CD4-positive, alpha-beta memory T cell (primary cell): ENCODE measurements at regions not wholly inside any gene's neighbourhood (a gene's known extent, or its start where the extent isn't known, plus 50 kb on each side); places are given as distances from the start of the nearest gene placed in this dataset.

Source experiments
- CTCF ChIA-PET: fragments of 350-600 bp; sonication (Branson Sonifier 250); formaldehyde crosslinking; loops from one replicate; lab custom pipeline; 2021; ENCODE audit warnings: inconsistent platforms; ENCODE audit not compliant: partially characterized antibody; lab: Charles Lee
- POLR2A ChIA-PET: fragments of 350-600 bp; sonication (Branson Sonifier 250); formaldehyde crosslinking; loops from one replicate; lab custom pipeline; 2021; ENCODE audit not compliant: partially characterized antibody; lab: Charles Lee
- DNase-seq, 5 donors: peaks; one replicate each; pipeline versions ENCODE4 v3.0.0 to v3.0.0-alpha.2; 2020 to 2022; ENCODE audit warnings: mixed read lengths in 1 of 5
- H3K27ac ChIP-seq: one replicate; pipeline ENCODE4 v1.7.0; 2013; ENCODE audit warnings: low read depth, low read length
- H3K27me3 ChIP-seq: 2 replicates; pipeline ENCODE4 v1.7.0; 2013; ENCODE audit warnings: mild to moderate bottlenecking, low read length, moderate library complexity; ENCODE audit not compliant: insufficient read depth
- H3K36me3 ChIP-seq: 2 replicates; pipeline ENCODE4 v1.7.0; 2013; ENCODE audit warnings: mild to moderate bottlenecking, low read length, moderate library complexity; ENCODE audit not compliant: insufficient read depth
- H3K4me1 ChIP-seq: 2 replicates; pipeline ENCODE4 v1.7.0; 2013; ENCODE audit warnings: mild to moderate bottlenecking, low read length, moderate library complexity; ENCODE audit not compliant: insufficient read depth
- H3K4me3 ChIP-seq, 2 donors: one replicate each; pipeline ENCODE4 v1.7.0; 2013; ENCODE audit warnings: low read length in 2 of 2, mild to moderate bottlenecking in 1 of 2
- H3K9me3 ChIP-seq, 2 donors: one replicate each; pipeline ENCODE4 v1.7.0; 2013; ENCODE audit warnings: low read length in 2 of 2, control low read depth in 1 of 2; ENCODE audit not compliant: control insufficient read depth in 1 of 2
- H3K27ac Mint-ChIP-seq, 7 donors: one replicate each; pipeline ENCODE4 v1.8.0; 2020 to 2021; ENCODE audit warnings: mixed read lengths in 7 of 7, mild to moderate bottlenecking in 6 of 7, inconsistent platforms in 3 of 7, moderate library complexity in 3 of 7
- H3K27me3 Mint-ChIP-seq, 2 donors: one replicate each; pipeline ENCODE4 v1.8.0; 2020 to 2021; ENCODE audit warnings: mixed read lengths in 2 of 2
- H3K36me3 Mint-ChIP-seq, 2 donors: one replicate each; pipeline ENCODE4 v1.8.0; 2020 to 2021; ENCODE audit warnings: mixed read lengths in 2 of 2, inconsistent platforms in 1 of 2, mild to moderate bottlenecking in 1 of 2
- H3K4me1 Mint-ChIP-seq, 4 donors: one replicate each; pipeline ENCODE4 v1.8.0; 2020 to 2021; ENCODE audit warnings: mixed read lengths in 4 of 4, mild to moderate bottlenecking in 1 of 4
- H3K4me3 Mint-ChIP-seq, 8 donors: one replicate each; pipeline ENCODE4 v1.8.0; 2020 to 2021; ENCODE audit warnings: mixed read lengths in 8 of 8, mild to moderate bottlenecking in 7 of 8, moderate library complexity in 6 of 8, inconsistent platforms in 3 of 8
- H3K9me3 Mint-ChIP-seq, 8 donors: one replicate each; pipeline ENCODE4 v1.8.0; 2020 to 2021; ENCODE audit warnings: mixed read lengths in 8 of 8, mild to moderate bottlenecking in 5 of 8, inconsistent platforms in 3 of 8, moderate library complexity in 1 of 8
- intact Hi-C: fragments of 100-400 bp; cut with micrococcal nuclease; formaldehyde crosslinking; loops from one replicate; pipeline ENCODE4 v1.15.1; 2023

DNA sequence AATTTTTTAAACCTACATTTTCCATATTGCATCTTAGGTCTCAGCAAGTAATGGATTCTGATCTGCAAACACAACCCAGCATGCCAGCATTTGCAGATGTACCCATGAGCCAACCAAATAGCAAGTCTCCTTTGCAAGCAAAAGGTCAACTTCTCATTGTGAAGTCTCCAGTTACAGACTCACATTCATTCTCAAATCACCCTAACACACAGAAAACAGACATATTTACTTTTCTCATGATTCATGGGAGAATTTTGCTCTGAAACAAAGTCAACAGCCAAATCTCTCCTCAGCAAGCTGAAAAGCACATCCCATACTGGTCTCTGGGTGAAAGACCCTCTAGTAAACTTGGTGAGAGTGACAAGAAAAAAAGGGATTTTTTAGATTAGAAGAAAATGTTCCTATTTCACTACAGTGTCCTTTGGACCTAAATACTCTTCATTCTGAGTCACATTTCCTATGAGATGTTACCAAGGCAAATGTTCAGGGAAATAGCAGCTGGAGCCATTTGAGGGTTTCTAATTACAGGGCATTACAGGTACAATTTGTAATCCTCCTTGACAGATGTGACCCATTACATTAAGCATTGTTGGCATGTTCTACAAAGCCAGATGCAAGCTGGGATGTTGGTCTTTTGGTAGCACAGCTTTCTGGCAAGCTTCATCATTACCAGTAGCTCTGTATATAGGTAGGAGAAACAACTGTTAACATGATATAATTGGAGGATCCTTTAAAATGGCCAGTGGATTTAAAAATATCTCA, 383.3 kb downstream of the SMARCA1 start:
- intact Hi-C loops: no loop called here
- Histone ChIP-seq H3K9me3 (no peaks in the 10 kb centered on the region), H3K27me3 (no peaks in the 10 kb centered on the region), H3K27ac (no peak overlapping the region), H3K4me3 (no peak overlapping the region), H3K36me3 (no peaks in the 10 kb centered on the region), H3K4me1 (no peaks in the 10 kb centered on the region)
- POLR2A ChIA-PET: no interaction called here
- no peaks in the 10 kb centered on the region for H3K36me3 Mint-ChIP-seq
- H3K27me3 Mint-ChIP-seq: peaks cover 0 to 1% of the 10 kb centered on the region in 2 donors
- H3K27ac Mint-ChIP-seq: no peak overlapping the region
- DNase-seq: no peak
- no peaks in the 10 kb centered on the region for H3K9me3 Mint-ChIP-seq
- no peaks in the 10 kb centered on the region for H3K4me1 Mint-ChIP-seq
- CTCF ChIA-PET: no interaction called here
- no peak overlapping the region for H3K4me3 Mint-ChIP-seq

- Mint-ChIP-seq H3K4me1 (no peaks in the 10 kb centered on the region), H3K4me3 (no peak overlapping the region), H3K36me3 (no peaks in the 10 kb centered on the region), H3K27ac (no peak overlapping the region), H3K9me3 (no peaks in the 10 kb centered on the region), H3K27me3 (peaks cover 0 to 2% of the 10 kb centered on the region in 2 donors)
- H3K9me3 ChIP-seq: no peaks in the 10 kb centered on the region
- DNase-seq: no peak
- no peaks in the 10 kb centered on the region for H3K36me3 ChIP-seq
- intact Hi-C loops: no loop called here
- POLR2A ChIA-PET: no interaction called here
- H3K4me1 ChIP-seq: no peaks in the 10 kb centered on the region
- H3K4me3 ChIP-seq: no peak overlapping the region
- H3K27me3 ChIP-seq: no peaks in the 10 kb centered on the region
- H3K27ac ChIP-seq: no peak overlapping the region
- CTCF ChIA-PET: no interaction called here
Measured at GRCh38 chrX:129125122-129125914, 398.0 kb downstream of the SMARCA1 start.

DNA sequence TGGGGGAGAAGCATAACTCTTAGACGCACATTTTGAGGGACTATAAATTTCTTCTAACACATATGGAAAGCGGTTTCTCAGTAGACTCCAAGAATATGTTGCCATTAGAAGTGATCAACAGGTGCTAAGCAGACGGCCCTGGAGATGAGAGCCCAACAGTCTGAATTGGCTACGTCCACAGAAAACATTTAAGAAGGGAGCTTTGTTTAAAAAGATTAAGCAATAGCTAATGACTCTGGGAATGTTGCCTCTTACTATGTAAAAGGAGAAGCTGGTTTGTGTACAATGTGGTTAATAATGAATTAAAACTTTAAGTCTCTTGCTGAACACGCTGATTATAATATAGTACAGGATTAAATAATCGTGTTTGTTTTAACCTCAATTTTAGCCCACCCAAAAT, 399.5 kb downstream of the SMARCA1 start:
- no peaks in the 10 kb centered on the region for H3K27me3 ChIP-seq

DNA sequence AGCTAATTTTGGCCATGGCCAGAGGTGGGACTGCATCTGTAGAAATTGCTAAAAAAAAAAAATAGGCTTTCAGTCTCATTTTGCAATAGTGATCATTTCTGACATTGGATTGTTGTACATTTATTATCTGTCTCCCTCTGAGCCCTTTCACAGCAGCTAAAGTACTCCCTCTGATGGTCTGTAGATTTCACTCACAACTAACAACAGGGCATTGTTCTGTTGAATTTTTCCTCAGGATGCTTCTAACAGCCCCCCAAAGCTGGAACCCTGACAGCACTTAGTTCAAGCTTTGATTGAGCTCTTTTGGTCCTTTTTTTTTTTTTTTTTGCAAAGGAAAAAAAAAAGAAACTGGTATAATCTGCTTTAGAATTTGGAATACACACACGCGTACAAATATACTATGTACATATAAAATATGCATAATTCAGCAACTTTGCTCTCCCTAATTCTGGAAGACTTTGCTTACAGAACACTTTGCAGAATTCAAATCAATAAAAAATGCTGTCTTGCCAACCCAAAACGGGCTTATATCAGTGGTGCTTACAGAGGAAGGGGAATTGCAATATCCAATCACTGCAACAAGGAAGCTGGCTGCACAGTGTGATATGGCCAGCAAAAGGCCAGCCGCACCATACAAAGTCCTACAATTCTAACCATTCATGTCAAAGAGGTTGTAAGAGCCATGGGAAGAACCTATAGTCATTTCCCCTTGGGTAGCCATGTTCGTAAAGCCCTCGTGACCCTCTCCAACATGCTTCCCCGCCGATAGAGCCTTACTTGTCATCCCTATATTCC, 406.4 kb downstream of the SMARCA1 start:
- no peaks in the 10 kb centered on the region for H3K9me3 Mint-ChIP-seq
- H3K27me3 Mint-ChIP-seq: no peaks in the 10 kb centered on the region
- intact Hi-C loops: no loop called here
- no peak overlapping the region for H3K27ac Mint-ChIP-seq
- Histone ChIP-seq H3K4me3 (no peak overlapping the region), H3K36me3 (no peaks in the 10 kb centered on the region), H3K9me3 (no peaks in the 10 kb centered on the region), H3K27me3 (no peaks in the 10 kb centered on the region), H3K27ac (no peak overlapping the region), H3K4me1 (no peaks in the 10 kb centered on the region)
- H3K4me3 Mint-ChIP-seq: no peak overlapping the region
- POLR2A ChIA-PET: no interaction called here
- H3K36me3 Mint-ChIP-seq: no peaks in the 10 kb centered on the region
- no peaks in the 10 kb centered on the region for H3K4me1 Mint-ChIP-seq
- no peak for DNase-seq
- CTCF ChIA-PET: no interaction called here

More for the DNA sequence above, 399.5 kb downstream of the SMARCA1 start:
- Histone ChIP-seq H3K4me3 (no peak overlapping the region), H3K9me3 (no peaks in the 10 kb centered on the region), H3K36me3 (no peaks in the 10 kb centered on the region), H3K4me1 (no peaks in the 10 kb centered on the region), H3K27ac (no peak overlapping the region)
- intact Hi-C loops: no loop called here
- Mint-ChIP-seq H3K27me3 (peaks cover 0 to 2% of the 10 kb centered on the region in 2 donors), H3K36me3 (no peaks in the 10 kb centered on the region), H3K4me3 (no peak overlapping the region), H3K9me3 (no peaks in the 10 kb centered on the region), H3K4me1 (no peaks in the 10 kb centered on the region), H3K27ac (no peak overlapping the region)
- CTCF ChIA-PET: no interaction called here
- DNase-seq: no peak
- POLR2A ChIA-PET: no interaction called here

DNA sequence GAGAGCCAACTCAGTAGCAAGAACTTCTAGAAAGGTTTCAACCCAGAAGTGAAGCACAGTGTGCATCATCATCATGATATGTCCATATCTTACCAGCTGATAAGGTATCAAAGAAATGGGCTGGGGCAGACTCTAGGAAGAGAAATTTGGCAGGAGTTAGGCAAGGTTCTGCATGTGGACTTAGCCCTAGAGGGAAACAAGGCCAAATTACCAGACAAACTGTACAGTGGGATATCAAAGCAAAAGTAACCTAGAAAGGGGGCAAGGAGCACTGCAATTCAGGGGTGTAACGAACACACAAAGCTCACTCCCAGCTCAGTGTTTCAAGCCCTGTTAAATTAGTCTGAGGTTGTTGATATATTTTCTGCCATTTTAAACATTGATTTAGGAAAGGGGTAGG, 407.4 kb downstream of the SMARCA1 start:
- CTCF ChIA-PET: no interaction called here
- Histone ChIP-seq H3K36me3 (no peaks in the 10 kb centered on the region), H3K27ac (no peak overlapping the region), H3K4me3 (no peak overlapping the region), H3K4me1 (no peaks in the 10 kb centered on the region), H3K27me3 (no peaks in the 10 kb centered on the region), H3K9me3 (no peaks in the 10 kb centered on the region)
- H3K9me3 Mint-ChIP-seq: no peaks in the 10 kb centered on the region
- intact Hi-C loops: no loop called here
- POLR2A ChIA-PET: no interaction called here
- no peak for DNase-seq
- no peaks in the 10 kb centered on the region for H3K27me3 Mint-ChIP-seq
- H3K4me1 Mint-ChIP-seq: no peaks in the 10 kb centered on the region
- no peak overlapping the region for H3K27ac Mint-ChIP-seq
- H3K4me3 Mint-ChIP-seq: no peak overlapping the region
- H3K36me3 Mint-ChIP-seq: no peaks in the 10 kb centered on the region

DNA sequence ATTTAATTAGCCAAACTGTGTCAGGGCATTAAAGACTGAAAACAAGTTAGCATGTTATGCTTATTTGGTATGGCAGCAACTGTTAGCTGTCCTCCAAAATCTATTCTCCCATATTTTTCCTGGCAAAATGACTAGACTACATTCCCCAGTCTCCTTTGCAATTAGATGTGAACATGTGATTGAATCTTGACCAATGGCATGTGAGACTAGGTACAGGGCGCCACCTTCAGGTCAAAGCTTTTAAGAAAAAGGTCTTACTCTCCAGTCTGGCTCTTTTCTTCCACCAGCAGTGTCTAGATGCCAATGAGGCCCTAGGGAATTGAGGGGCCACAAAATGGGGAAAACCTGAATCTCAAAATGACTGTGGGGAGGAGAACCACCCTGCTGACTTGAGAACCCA, 408.2 kb downstream of the SMARCA1 start:
- Histone ChIP-seq H3K27ac (no peak overlapping the region), H3K27me3 (no peaks in the 10 kb centered on the region), H3K36me3 (no peaks in the 10 kb centered on the region), H3K9me3 (no peaks in the 10 kb centered on the region), H3K4me3 (no peak overlapping the region), H3K4me1 (no peaks in the 10 kb centered on the region)
- Mint-ChIP-seq H3K4me1 (no peaks in the 10 kb centered on the region), H3K36me3 (no peaks in the 10 kb centered on the region), H3K27me3 (no peaks in the 10 kb centered on the region), H3K9me3 (no peaks in the 10 kb centered on the region), H3K4me3 (no peak overlapping the region), H3K27ac (no peak overlapping the region)
- ChIA-PET POLR2A (no interaction called here), CTCF (no interaction called here)
- no peak for DNase-seq
- intact Hi-C loops: no loop called here

GRCh38 chrX:129111081-129111798, 412.1 kb downstream of the SMARCA1 start:
- no peaks in the 10 kb centered on the region for H3K27me3 Mint-ChIP-seq
- Histone ChIP-seq H3K9me3 (no peaks in the 10 kb centered on the region), H3K4me1 (no peaks in the 10 kb centered on the region), H3K27me3 (no peaks in the 10 kb centered on the region), H3K27ac (no peak overlapping the region), H3K36me3 (no peaks in the 10 kb centered on the region), H3K4me3 (no peak overlapping the region)
- H3K36me3 Mint-ChIP-seq: no peaks in the 10 kb centered on the region
- no peaks in the 10 kb centered on the region for H3K9me3 Mint-ChIP-seq
- DNase-seq: no peak
- CTCF ChIA-PET: no interaction called here
- H3K4me3 Mint-ChIP-seq: no peak overlapping the region
- no peak overlapping the region for H3K27ac Mint-ChIP-seq
- POLR2A ChIA-PET: no interaction called here
- intact Hi-C loops: no loop called here
- no peaks in the 10 kb centered on the region for H3K4me1 Mint-ChIP-seq
